Breast epithelium (tissue), 3 donors: ENCODE measurements at regions not wholly inside any gene's neighbourhood (a gene's known extent, or its start where the extent isn't known, plus 50 kb on each side); places are given as distances from the start of the nearest gene placed in this dataset.

Experiments
- POLR2A ChIP-seq: fragments of 450-650 bp; IDR thresholded peaks from one replicate; pipeline ENCODE4 v1.6.1; 2016; ENCODE audit warnings: antibody characterized with exemption, mild to moderate bottlenecking, moderate library complexity
- TF ChIP-seq, protein P1 (sequence below), 3 donors: fragments of 450-650 bp; IDR thresholded peaks; one replicate each; pipeline ENCODE4 v1.5.1; 2016 to 2017; ENCODE audit warnings: antibody characterized with exemption in 3 of 3, mild to moderate bottlenecking in 3 of 3, moderate library complexity in 3 of 3

DNA sequence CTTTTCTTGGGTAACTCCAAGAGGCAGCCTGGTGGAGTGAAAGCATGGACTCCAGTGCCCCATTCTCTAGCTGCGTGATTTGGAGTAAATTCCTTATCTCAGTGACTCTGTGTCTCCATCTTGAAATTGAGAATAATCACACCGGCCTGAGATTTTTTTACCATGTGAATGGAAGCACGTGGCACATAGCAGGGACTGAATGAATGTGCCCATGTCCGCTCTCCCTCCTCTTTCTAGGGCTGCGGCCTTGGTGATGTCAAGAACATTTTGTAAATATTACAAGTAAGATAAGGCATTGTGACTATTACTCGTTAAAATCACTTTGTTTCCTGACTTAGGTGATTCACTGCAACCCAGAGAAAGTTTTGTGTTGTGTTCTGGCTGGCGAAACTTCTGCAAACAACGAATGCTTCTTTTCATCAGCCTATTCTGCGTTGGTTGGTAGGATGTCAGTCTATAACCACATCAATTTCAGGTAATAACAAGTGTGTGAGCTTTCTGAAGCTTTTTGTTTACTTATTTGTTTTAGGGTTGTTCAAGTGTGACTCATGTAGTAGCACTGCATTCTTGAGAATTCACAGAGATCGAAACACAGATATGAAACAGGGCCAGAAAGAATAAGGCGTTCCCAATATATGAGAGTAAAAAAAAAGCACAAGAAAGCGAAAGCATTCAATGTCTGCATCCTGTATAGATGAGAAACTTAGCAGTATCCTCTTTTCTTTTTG lies 135.7 kb upstream of the SLC45A1 start:
- TF ChIP-seq, protein P1, sequence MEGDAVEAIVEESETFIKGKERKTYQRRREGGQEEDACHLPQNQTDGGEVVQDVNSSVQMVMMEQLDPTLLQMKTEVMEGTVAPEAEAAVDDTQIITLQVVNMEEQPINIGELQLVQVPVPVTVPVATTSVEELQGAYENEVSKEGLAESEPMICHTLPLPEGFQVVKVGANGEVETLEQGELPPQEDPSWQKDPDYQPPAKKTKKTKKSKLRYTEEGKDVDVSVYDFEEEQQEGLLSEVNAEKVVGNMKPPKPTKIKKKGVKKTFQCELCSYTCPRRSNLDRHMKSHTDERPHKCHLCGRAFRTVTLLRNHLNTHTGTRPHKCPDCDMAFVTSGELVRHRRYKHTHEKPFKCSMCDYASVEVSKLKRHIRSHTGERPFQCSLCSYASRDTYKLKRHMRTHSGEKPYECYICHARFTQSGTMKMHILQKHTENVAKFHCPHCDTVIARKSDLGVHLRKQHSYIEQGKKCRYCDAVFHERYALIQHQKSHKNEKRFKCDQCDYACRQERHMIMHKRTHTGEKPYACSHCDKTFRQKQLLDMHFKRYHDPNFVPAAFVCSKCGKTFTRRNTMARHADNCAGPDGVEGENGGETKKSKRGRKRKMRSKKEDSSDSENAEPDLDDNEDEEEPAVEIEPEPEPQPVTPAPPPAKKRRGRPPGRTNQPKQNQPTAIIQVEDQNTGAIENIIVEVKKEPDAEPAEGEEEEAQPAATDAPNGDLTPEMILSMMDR (IDR thresholded peaks at IDR 0.05), result no peak
- no peak for TF ChIP-seq POLR2A
